Gastrocnemius medialis (tissue), 4 donors: ENCODE measurements at regions not wholly inside any gene's neighbourhood (a gene's known extent, or its start where the extent isn't known, plus 50 kb on each side); places are given as distances from the start of the nearest gene placed in this dataset.

Experiments
- POLR2A ChIP-seq, 2 donors: fragments of 450-650 bp; IDR thresholded peaks; one replicate each; pipeline ENCODE4 v1.6.1; 2017; ENCODE audit warnings: antibody characterized with exemption in 2 of 2, mild to moderate bottlenecking in 2 of 2, moderate library complexity in 2 of 2
- TF ChIP-seq, protein P1 (sequence below), 5 experiments: fragments of 450-650 bp in 3 of 5; fragments of 200-600 bp in 2 of 5; sonication (generic) in 2 of 5; IDR thresholded peaks in 4 of 5; conservative IDR thresholded peaks in 1 of 5; 1 replicate in 4 of 5; 2 replicates in 1 of 5; pipeline ENCODE4 v1.5.1; 2016 to 2019; ENCODE audit warnings: antibody characterized with exemption in 5 of 5, mild to moderate bottlenecking in 3 of 5, moderate library complexity in 3 of 5

DNA sequence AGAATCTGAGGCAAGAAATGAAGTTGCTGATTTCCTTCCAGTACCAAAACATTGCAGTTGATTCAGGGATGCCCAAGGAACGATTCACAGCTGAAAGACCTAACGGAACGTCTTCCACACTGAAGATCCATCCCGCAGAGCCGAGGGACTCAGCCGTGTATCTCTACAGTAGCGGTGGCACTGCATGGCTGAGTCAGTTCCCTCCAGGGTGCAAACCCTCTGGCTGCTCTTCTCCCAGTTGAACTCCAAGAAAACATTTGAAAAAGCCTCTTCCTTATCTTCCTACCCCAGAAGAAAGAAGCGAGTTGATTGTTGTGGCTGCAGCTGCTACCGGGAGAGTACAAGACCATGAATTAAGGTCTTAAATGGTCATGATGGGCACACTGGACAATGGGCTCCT is 147.1 kb upstream of the PRSS1 start:
- TF ChIP-seq, protein P1, sequence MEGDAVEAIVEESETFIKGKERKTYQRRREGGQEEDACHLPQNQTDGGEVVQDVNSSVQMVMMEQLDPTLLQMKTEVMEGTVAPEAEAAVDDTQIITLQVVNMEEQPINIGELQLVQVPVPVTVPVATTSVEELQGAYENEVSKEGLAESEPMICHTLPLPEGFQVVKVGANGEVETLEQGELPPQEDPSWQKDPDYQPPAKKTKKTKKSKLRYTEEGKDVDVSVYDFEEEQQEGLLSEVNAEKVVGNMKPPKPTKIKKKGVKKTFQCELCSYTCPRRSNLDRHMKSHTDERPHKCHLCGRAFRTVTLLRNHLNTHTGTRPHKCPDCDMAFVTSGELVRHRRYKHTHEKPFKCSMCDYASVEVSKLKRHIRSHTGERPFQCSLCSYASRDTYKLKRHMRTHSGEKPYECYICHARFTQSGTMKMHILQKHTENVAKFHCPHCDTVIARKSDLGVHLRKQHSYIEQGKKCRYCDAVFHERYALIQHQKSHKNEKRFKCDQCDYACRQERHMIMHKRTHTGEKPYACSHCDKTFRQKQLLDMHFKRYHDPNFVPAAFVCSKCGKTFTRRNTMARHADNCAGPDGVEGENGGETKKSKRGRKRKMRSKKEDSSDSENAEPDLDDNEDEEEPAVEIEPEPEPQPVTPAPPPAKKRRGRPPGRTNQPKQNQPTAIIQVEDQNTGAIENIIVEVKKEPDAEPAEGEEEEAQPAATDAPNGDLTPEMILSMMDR (IDR thresholded peaks at IDR 0.05 in 4 of 5, conservative IDR thresholded peaks at IDR 0.05 in 1 of 5), result no peak
- TF ChIP-seq POLR2A (IDR thresholded peaks at IDR 0.05), result no peak
